NCI-H1092 (cell line): ENCODE measurements at regions not wholly inside any gene's neighbourhood (a gene's known extent, or its start where the extent isn't known, plus 50 kb on each side); places are given as distances from the start of the nearest gene placed in this dataset.

ENCODE experiments used
- DNase-seq: peaks from one replicate; lab custom pipeline; 2025; lab: John Stamatoyannopoulos, UW

DNA sequence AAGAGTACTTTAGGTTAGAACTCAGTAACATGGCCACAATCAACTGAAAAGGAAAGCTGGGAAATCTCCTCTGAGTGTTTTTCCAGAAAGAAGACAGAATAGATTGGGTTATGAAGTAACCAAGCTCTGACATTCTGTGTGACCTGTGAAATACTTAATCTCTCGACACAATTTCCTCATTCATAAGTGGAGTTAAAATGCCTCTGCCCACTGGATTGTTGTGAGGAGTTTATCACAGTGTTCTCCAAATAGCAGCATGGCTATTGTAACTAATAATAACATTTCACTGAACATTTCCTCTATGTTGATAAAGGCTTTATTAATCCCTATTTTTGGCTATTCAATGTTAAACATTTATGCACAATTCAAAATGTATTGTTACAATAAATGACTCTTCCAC is 311.0 kb downstream of the GABRB2 start:
- DNase-seq: no peak

DNA sequence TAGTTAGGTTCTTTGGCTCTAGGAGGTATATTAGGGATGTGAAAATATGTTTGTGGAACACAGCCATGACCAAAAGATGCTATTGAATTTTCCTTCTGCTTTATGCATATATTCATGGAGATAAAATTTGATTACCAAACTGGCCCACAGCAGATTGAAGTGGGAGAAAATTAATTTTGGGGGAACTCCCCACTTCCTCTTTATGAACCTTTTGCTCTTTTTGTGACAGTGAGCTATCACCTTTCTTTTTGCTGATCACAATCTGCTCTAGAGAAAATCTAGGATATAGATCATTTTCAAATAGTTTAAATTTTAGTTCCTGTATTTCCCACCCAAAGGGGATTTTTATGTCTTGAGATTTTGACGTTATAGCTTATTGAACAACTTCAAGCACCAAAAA is 313.0 kb downstream of the GABRB2 start:
- no peak for DNase-seq

DNA sequence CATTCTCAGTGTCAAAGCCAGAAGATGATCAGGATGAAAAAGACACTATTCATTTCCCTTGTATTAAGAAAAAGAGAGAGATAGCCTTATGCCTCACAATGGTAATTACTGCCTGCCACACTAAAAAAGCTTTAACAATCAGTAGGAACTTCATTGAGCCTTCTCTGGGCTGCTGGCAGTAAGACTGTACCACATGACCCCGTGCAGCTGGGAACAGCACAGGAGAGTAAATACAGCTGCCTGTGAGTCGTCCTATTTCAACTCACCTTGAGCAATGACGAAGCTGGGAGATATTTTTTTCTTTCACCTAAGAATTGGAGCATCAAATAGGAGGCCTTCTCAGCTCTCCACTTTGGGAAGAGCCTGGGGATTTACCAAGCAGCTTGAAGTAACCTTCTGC is 316.3 kb downstream of the GABRB2 start:
- peak; percentile 27 for DNase-seq

DNA sequence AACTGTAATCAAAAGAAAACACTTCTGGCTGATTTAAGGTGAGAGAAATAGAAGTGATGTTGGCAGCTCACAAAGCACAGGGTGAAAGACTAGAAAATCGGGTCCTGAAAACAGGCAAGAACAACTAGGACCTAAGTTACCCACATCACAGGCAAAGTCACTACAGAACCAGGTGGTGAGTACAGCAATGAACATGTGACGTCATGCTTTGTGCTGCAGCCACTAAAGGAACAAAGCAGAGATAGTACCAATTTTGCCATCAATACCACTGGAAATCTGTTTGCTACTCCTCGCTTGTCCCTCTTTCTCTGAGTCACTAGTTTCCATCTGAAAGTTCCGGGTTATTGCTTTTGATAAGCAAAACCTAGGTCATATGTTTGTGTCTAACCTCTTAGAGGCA is 326.7 kb downstream of the GABRB2 start:
- DNase-seq: no peak

DNA sequence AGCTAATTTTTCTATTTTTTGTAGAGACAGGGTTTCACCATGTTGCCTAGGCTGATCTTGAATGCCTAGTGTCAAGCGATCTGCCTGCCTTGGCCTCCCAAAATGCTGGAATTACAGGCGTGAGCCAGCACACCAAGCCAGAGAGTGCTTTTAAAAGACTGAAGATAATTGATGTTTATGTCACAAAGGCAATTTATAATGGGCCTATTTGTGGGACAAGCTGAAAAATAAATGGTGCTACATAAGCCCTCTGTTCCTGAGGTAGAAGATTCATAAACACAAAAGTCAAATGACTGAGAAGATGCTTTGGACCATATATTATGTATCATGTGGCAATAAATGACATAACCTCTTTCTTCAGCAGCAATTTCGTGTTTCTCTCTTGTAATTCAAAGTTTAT is 329.6 kb downstream of the GABRB2 start:
- no peak for DNase-seq

DNA sequence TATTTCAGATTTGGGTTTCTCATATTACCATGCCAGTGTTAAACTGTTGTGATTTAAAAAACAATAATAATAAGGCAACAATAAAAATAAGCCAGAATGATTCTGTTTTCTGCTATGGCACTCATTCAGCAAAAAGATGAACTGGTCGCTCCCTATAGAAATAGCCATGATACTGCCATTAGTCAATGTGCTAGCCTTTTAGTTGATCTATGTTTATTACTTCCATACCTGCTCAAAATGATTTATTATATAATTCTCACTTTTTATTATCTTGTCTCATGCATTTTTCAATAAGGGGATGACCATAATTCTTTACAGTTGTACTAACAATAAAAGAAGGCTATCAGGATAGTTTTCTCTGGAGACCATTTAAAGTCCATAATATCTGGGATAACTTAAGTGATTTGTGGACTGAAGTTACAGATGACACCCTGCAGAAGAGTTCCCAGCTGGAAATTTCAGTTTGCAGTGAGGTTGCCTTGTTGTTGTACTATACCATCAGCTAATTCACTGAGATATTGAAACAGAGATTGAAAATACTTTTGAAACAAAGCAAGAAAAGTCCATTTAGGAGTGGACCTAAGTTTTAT is 334.3 kb downstream of the GABRB2 start:
- DNase-seq: no peak

DNA sequence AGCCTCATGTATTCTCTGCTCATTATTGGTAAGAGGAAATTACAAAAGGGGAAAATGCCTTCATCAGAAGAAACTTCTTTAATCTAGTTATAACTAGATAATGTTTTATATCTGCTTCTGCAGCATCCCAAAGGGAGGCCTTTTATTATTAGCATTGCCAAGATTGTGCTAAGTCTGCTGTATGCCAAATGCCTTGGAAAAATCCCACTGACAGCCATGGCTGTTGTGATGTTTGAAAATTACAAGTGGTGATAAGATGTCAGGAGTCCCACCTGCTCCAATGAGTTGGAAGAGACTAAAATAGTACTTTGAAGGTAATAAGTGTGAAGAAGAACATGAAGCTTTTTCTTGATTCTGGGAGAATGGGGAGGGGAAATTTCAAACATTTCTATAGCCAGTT is 345.0 kb downstream of the GABRB2 start:
- DNase-seq: no peak

DNA sequence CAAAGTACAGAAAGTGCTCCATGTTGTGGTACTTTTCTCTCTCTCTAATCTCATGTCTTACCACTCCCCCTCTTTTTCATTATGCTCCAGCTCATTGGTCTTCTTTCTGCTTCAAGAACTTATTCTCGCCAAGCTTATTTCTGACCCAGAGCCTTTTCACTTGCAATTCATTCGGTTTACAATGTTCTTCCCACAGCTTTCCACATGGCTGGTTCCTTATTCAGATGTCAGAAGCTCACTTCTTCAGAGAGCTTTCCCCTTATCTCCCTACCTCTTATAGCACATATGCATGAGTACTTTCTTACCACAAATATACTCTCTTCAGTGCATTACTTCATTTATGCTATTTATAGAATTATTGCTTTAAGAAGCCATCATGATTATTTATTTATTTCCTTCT is 338.8 kb upstream of the ATP10B start:
- no peak for DNase-seq

DNA sequence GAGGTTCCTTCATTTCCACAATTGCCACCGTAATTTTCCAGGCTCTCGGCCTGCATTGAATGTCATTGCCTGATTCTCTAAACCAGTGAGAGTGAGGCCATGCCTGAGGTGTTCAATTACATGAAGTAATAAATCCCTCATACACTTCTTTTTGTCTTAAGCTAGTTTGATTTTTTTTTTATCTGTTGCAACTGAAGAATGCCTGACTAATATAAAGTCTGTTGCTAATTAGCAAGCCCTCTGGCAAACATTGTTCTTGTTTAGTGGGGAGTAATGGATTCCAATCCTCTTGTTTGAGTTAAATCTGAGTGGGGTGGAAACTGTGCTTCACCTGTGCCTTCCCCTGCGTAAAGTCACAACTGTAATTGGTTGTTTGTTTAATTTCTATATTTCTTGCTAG is 338.1 kb upstream of the ATP10B start:
- DNase-seq: no peak

DNA sequence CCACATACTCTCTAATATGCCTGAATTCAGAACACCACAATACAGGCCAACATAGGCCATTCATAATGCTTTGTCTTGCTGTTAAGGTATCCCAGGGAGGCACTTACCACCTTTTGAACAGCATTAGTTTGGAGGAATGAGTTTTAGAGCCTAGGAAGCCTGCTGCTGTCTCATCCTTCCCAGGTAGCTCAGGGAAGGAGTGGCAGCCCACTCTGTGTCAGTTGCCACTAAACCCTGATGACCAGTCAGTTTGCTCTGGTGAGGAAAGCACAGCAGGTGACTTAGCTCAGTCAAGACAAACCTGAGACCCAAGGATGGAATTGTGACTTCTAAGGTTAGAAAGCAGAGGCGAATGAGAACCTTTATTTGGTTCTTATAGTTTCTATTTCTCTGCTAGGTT is 337.4 kb upstream of the ATP10B start:
- DNase-seq: no peak

DNA sequence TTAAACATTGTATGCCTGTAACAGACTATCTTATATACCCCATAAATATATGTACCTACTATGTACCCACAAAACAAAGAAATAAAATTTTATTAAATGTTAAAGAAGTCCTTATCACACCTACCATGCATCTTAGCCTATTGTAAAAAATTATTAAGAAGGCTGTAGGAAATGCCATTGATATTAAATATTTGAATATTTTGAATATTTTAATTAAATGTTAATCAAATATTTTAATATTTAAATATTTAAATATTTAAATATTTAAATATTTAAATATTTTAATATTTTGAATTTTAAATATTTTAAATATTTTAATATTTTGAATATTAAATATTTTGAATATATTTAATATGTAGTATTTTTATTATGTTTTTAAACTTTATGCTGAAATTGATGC is 331.5 kb upstream of the ATP10B start:
- no peak for DNase-seq

DNA sequence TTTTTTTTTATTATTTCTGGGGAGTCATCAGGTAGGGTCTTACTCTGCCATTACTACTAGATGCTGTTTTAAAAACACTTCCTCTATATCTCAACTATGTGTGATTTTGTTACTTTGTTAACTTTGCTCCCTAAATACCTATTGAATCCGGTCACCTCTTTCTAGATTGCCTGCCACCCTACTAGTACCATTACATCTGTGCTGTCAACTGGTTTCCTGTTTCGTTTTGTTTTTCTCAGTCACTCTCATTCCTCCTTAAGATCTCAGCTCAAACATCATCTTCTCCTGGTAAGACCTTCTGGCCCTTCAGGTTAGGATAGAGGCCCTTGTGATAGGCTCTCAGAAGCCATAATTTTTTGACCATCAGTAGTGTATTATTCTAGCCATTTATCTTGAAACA is 324.2 kb upstream of the ATP10B start:
- DNase-seq: no peak

DNA sequence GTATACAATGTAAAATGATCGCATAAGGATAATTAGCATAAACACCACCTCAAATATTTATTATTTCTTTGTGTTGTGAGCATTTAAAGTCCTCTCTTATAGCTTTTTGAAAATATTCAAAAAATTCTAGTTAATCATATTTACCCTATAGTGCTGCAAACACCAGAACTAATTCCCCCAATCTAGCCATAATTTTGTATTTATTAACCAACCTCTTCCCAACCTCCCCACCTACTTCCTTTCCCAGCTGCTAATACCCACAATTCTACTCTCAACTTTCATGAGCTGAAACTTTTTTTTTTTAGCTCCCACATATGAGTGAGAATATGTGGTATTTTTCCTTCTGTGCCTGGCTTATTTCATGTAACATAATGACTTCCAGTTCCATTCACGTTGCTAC is 317.8 kb upstream of the ATP10B start:
- DNase-seq: no peak

DNA sequence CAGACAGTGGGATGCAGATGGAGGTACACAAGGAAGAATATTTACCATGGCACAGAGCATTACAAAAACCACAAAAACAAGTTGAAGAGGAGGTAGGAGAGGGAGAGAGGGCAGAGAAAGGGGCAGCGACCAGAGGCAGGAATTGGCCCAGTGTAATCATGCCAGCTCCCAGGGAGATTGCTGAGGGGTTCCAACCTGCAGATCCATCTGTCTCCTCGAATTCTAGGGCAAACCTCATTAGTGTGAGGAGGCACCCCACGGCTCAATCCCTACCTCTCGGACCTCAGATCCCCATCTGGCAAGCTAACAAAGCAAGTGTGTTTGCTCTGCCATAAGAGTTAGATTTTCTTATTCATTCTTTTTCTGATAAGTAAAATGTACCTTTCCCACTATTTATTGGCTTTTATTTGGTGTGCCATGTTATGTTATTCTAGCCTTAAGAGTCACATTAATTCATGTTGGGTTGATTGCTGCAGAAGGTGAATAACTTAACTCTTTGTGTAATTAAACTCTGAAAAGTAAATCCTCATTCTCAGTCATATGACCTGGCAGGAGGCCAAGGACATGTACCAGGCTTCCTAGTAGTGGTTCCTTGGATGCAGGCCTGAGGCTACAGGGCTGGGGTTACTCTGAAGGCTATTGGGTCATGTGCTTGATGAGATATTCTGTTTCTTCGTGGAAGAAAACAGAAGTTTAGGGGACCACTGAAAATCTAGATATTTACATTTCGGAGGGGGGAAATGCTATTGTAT is 315.2 kb upstream of the ATP10B start:
- peak; percentile 56 for DNase-seq

DNA sequence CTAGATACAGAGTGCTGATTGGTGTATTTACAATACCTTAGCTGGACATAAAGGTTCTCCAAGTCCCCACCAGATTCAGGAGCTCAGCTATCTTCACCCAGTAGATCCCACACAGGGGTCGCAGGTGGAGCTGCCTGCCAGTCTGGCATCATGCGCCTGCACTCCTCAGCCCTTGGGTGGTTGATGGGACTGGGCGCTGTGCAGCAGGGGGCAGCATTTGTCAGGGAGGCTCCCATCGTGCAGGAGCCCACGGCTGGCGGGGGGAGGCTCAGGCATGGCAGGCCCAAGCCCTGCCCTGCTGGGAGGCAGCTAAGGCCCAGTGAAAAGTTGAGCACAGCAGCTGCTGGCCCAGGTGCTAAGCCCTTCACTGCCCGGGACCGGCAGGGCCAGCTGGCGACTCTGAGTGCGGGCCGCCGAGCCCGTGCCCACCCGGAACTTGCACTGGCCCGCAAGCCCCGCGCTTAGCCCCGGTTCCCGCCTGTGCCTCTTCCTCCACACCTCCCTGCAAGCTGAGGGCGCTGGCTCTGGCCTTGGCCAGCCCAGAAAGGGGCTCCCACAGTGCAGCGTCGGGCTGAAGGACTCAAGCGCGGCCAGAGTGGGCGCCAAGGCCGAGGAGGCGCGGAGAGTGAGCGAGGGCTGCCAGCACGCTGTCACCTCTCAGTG is 314.1 kb upstream of the ATP10B start:
- DNase-seq: no peak

DNA sequence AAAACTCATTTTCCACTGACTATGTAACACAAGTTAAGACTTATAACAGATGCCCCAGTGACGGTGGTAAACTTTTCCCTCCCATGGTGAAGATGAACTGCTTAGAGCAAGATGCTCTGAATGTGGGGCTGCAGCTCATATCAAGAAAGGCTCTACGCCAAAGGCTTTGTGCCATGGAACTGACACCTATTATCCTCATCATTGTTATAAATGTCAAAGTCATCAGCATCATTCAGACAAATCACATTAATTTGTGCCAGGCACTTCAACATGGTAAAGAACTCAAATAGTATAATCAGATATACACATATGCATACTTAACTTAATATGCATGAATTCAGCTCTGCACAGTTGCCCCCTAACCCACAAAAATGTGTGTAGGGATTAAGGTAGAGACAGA is 305.9 kb upstream of the ATP10B start:
- DNase-seq: no peak

DNA sequence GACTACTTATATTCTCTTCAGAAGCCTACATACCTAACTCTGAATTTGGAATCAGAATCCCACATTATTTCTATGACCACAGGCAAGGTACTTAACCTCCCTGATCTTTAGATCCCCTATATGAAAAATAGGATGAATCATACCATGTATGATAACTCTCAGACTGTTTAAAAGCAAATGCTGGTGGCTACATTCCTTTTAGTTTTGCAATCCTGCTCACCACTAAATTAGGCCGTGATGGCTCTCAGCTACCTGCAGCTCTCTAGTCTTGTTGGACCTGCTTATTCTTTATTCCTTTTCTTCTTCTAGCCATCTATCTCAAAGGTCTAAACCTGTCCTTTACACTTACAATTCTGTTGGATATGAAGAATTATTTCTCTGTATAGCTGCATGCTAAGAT is 303.4 kb upstream of the ATP10B start:
- no peak for DNase-seq

DNA sequence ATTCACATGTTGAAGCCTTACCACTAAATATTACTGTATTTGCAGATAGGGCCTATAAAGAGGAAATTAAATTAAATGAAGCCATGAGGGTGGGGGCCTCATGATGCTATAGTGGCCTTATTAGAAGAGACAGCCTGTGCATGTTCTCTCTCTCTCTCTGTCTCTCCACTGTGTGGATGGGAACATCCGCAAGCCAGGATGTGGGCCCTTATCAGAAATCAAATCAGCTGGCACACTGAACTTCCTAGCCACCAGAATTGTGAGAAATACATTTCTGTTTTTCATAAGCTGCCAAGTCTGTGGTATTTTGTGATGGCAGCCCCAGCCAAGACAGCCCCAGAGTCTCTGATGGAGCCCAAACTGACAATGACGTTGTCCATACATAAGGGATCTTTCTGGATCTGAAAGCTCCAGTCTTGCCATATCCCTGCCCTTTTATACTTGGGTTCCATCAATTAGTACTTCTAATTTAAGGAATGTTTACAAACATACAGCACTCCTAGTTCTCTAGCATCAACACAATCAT is 300.5 kb upstream of the ATP10B start:
- DNase-seq: no peak

DNA sequence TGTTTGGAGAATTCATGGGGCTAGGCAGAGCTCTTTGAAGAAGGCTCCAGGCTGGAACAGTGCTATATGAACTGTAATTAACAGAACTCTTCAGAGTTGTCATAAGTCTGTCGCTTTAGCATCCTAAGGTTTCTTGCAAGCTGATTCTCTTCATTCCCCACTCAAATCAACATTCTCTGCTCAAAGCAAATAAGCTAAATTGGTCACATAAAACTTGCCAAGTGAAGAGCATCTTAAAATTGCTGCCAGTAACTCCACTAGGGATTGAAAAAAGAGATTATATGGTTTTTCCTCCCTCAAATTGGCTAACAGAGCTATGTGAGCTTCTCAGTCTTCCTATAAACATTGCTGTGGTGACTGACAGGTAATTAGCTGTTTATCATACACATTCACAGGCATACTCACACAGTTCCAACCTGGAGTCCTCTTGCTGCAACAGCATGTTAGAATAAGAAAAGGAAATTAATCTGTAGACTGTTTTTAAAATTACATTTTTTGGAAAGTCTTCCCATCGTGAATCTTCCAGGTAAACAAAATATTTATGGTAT is 298.5 kb upstream of the ATP10B start:
- no peak for DNase-seq

DNA sequence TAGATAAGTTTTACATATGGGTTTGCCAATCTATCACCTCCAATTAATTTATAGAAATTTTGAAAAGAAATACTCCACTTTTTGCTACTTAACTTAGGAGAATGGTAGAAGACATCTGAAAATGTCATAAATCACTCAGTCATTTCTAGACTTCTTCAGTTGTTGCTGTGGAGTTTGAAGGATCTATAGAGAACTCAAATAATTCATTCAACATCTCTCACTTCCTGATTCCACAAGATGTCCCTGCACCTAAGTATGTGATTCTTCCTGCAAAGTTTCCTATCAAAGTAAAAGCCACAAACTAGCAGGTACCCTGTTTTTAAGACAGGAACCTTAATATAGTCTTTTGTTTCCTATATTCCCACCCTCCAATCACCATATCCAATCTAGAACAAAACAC is 297.1 kb upstream of the ATP10B start:
- DNase-seq: no peak

DNA sequence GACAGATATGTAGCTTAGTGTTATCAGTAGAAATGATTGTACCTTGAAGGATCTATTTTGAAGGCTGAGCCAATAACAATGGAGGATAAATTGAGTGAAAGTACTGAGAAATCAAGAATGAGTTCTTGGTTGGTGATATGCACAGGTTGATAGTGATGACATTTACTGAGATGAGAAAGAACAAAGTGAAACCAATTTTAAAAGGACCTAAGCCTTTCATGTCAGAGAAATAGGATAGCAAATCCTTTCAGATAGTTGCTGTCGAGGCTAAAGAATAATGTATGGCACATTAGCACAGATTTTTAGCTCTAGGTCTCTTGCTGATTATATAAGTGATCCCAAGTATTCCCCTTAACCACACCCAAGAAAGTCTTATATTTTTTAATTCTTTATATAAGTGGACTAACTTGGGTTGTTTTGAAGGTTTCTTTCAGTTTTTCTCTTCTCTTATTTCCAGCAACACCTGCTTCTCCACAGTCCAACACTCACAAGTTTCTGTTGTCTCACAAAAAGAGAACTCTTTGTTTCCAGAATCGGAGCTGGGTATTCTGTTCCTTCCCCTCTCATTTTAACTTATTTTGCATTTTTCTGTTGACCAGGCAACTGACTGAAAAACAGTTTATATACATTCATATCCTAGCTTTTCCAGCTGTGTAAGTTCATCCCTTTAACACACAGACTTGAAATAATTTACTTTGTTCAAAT is 286.9 kb upstream of the ATP10B start:
- DNase-seq: no peak

DNA sequence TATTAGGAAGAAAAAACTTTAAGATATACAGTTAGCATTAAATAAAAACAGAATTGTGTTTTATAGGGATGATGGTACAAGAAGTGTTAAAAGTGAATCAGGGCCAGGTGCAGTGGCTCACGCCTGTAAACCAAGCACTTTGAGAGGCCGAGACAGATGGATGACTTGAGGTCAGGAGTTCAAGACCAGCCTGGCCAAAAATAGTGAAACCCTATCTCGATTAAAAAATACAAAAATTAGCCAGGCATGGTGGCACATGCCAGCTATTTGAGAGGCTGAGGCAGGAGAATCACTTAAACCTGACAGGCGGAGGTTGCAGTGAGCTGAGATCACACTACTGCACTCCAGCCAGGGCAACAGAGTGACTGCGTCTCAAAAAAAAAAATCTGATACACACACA is 282.9 kb upstream of the ATP10B start:
- no peak for DNase-seq
